ENCODE measurements at regions not wholly inside any gene's neighbourhood (a gene's known extent, or its start where the extent isn't known, plus 50 kb on each side); places are given as distances from the start of the nearest gene placed in this dataset.

GRCh38 chr19:27647423-27647822 lies 1565.5 kb downstream of the UQCRFS1 start:
- TF ChIP-seq CTCF (conservative IDR thresholded peaks at IDR 0.05) (no peak), EZH2 (IDR thresholded peaks at IDR 0.05; ENCODE audit: low read depth) (no peak)

All from PC-9 (cell line).